Parathyroid adenoma (tissue), 2 donors: ENCODE measurements at regions not wholly inside any gene's neighbourhood (a gene's known extent, or its start where the extent isn't known, plus 50 kb on each side); places are given as distances from the start of the nearest gene placed in this dataset.

Source experiments
- H2AFZ ChIP-seq: fragments of 300-600 bp; sonication (generic); one replicate; pipeline ENCODE4 v1.7.0; 2017; ENCODE audit warnings: antibody characterized with exemption, mild to moderate bottlenecking
- H3K27ac ChIP-seq: fragments of 300-600 bp; sonication (generic); one replicate; pipeline ENCODE4 v1.7.0; 2017
- H3K27me3 ChIP-seq: fragments of 300-600 bp; sonication (generic); one replicate; pipeline ENCODE4 v1.7.0; 2017; ENCODE audit warnings: low read length; ENCODE audit not compliant: control insufficient read depth, insufficient read depth
- H3K36me3 ChIP-seq: fragments of 300-600 bp; sonication (generic); one replicate; pipeline ENCODE4 v1.7.0; 2017; ENCODE audit warnings: low read length; ENCODE audit not compliant: control insufficient read depth, insufficient read depth
- H3K4me1 ChIP-seq: fragments of 300-600 bp; sonication (generic); one replicate; pipeline ENCODE4 v1.7.0; 2017; ENCODE audit warnings: control low read depth
- H3K4me2 ChIP-seq: fragments of 300-600 bp; sonication (generic); one replicate; pipeline ENCODE4 v1.7.0; 2017; ENCODE audit warnings: low read length
- H3K4me3 ChIP-seq: fragments of 300-600 bp; sonication (generic); one replicate; pipeline ENCODE4 v1.7.0; 2017; ENCODE audit warnings: low read depth, low read length
- H3K79me2 ChIP-seq: fragments of 300-600 bp; sonication (generic); one replicate; pipeline ENCODE4 v1.7.0; 2017; ENCODE audit warnings: control low read depth
- H3K9ac ChIP-seq: fragments of 300-600 bp; sonication (generic); one replicate; pipeline ENCODE4 v1.7.0; 2017; ENCODE audit warnings: mild to moderate bottlenecking
- H3K9me3 ChIP-seq: fragments of 300-600 bp; sonication (generic); one replicate; pipeline ENCODE4 v1.7.0; 2017; ENCODE audit warnings: low read length; ENCODE audit not compliant: control insufficient read depth
- TF ChIP-seq, protein P1 (sequence below): fragments of 300-600 bp; sonication (generic); IDR thresholded peaks from one replicate; pipeline ENCODE4 v1.7.0; 2017; ENCODE audit warnings: antibody characterized with exemption, mild to moderate bottlenecking
- donor health status: primary hyperparathyroidism.

DNA sequence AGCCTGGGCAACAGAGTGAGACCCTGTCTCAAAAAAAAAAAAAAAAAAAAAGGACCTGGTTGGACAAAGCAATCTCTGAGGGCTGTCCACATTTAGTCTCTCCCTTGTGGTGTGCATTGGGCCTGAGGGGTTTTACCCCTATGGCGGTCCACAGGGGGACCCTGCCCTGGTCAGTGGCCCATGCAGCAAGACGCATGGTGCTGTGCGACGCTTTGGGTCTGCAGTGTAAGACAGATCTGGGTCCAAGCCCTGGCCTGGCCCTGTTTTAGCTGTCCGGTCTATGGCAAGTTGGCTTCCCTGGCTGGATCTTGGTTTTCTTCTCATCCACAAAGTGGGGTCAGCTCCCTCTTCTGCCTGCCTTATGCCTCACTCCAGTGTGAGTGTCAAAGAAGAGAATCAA is 123.2 kb upstream of the NLRP1 start:
- no peaks in the 10 kb centered on the region for H3K9me3 ChIP-seq
- H3K27me3 ChIP-seq, result peaks cover under 1% of the 10 kb centered on the region
- no peak overlapping the region for H3K27ac ChIP-seq
- H3K4me1 ChIP-seq, result no peaks in the 10 kb centered on the region
- no peaks in the 10 kb centered on the region for H3K79me2 ChIP-seq
- no peaks in the 10 kb centered on the region for H3K36me3 ChIP-seq
- H3K4me2 ChIP-seq, result no peak overlapping the region
- TF ChIP-seq, protein P1, sequence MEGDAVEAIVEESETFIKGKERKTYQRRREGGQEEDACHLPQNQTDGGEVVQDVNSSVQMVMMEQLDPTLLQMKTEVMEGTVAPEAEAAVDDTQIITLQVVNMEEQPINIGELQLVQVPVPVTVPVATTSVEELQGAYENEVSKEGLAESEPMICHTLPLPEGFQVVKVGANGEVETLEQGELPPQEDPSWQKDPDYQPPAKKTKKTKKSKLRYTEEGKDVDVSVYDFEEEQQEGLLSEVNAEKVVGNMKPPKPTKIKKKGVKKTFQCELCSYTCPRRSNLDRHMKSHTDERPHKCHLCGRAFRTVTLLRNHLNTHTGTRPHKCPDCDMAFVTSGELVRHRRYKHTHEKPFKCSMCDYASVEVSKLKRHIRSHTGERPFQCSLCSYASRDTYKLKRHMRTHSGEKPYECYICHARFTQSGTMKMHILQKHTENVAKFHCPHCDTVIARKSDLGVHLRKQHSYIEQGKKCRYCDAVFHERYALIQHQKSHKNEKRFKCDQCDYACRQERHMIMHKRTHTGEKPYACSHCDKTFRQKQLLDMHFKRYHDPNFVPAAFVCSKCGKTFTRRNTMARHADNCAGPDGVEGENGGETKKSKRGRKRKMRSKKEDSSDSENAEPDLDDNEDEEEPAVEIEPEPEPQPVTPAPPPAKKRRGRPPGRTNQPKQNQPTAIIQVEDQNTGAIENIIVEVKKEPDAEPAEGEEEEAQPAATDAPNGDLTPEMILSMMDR, result no peak
- no peak overlapping the region for H3K4me3 ChIP-seq
- no peak overlapping the region for H3K9ac ChIP-seq
- no peak overlapping the region for H2AFZ ChIP-seq

DNA sequence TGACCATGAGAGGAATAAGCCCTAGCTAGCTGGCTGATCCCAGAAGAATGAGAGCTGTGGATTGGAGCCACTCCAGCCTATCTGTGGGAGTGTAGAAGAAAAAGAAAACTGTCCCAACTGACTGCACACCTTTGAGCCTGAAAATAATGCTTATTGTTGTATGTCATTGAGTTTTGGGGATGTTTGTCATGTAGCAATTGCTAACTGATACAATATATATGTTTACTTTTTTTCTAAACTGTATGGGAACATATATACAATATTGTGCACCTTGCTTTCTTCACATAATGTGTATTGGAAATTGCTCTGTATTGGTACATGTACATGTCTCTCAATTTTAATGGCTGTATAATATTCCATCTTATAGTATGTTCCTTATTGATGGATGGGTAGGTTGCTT is 124.0 kb upstream of the NLRP1 start:
- H2AFZ ChIP-seq, result no peak overlapping the region
- TF ChIP-seq, protein P1, result no peak

DNA sequence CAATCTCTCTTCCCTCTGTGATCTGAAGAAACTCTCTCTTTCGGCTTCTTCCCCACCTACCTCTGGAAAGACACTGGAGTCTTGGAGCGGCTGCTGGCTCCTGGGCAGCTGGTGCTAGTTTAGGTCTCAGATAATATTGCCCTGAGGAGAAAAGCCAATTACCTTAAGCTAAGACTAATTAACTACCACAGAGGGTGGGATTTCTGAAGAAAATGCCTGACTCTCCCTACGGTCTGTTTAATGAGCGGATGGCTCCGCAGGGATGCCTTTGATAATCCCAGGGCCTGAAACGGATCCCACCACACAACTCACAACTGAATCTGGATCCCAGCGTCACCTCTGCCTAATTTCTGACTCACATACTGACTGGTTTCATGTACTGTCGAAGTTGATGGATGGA is 127.0 kb upstream of the NLRP1 start:
- H2AFZ ChIP-seq, result no peak overlapping the region
- TF ChIP-seq, protein P1, result no peak
- no peak overlapping the region for H3K27ac ChIP-seq
- H3K9ac ChIP-seq, result no peak overlapping the region
- H3K9me3 ChIP-seq, result no peaks in the 10 kb centered on the region
- H3K4me1 ChIP-seq, result no peaks in the 10 kb centered on the region
- no peak overlapping the region for H3K4me2 ChIP-seq
- H3K79me2 ChIP-seq, result no peaks in the 10 kb centered on the region
- H3K27me3 ChIP-seq, result no peaks in the 10 kb centered on the region
- H3K4me3 ChIP-seq, result no peak overlapping the region
- no peaks in the 10 kb centered on the region for H3K36me3 ChIP-seq

More for the DNA sequence above, 124.0 kb upstream of the NLRP1 start:
- Histone ChIP-seq H3K9me3 (no peaks in the 10 kb centered on the region), H3K27ac (no peak overlapping the region), H3K9ac (no peak overlapping the region), H3K4me1 (no peaks in the 10 kb centered on the region), H3K4me2 (no peak overlapping the region), H3K27me3 (no peaks in the 10 kb centered on the region), H3K36me3 (no peaks in the 10 kb centered on the region), H3K4me3 (no peak overlapping the region), H3K79me2 (no peaks in the 10 kb centered on the region)

DNA sequence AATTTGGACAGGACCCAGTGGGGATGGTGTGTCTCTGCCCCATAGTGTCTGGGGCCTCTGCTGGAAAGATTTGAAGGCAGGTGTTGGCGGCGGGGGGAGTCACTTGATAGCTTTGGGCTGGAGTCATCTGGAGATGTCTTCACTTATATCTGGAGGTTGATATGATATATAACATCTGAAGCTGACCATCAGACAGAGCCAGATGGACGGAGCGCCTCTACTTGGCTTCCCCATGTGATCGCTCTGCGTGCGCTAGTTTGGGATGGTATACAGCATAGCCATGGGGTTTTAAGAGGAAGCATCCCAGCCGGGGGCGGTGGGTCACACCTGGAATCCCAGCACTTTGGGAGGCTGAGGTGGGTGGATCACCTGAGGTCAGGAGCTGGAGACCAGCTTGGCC is 130.7 kb upstream of the NLRP1 start:
- no peak overlapping the region for H3K4me3 ChIP-seq
- H3K9ac ChIP-seq, result no peak overlapping the region
- no peak overlapping the region for H2AFZ ChIP-seq
- no peaks in the 10 kb centered on the region for H3K27me3 ChIP-seq
- H3K4me1 ChIP-seq, result no peaks in the 10 kb centered on the region
- no peak overlapping the region for H3K27ac ChIP-seq
- no peaks in the 10 kb centered on the region for H3K9me3 ChIP-seq
- no peak overlapping the region for H3K4me2 ChIP-seq
- no peaks in the 10 kb centered on the region for H3K79me2 ChIP-seq
- TF ChIP-seq, protein P1, result no peak
- no peaks in the 10 kb centered on the region for H3K36me3 ChIP-seq

DNA sequence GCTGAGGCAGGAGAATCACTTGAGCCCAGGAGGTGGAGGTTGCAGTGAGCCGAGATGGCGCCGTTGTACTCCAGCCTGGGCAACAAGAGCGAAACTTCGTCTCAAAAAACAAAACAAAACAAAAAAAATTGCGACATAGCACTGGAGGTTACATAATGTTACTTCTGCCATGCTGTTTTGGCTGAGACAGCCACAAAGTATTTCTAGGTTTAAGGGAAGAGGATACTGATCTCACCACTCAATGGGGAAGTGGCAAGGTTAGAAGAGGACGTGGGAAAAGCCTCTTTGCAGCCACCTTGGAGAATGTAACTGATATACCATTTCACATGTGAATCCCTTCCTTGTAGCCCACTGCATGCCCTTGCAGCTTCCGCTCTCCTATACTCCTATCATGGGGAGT is 131.2 kb upstream of the NLRP1 start:
- H3K4me1 ChIP-seq, result no peaks in the 10 kb centered on the region
- H3K27me3 ChIP-seq, result no peaks in the 10 kb centered on the region
- H3K4me3 ChIP-seq, result no peak overlapping the region
- H3K79me2 ChIP-seq, result no peaks in the 10 kb centered on the region
- no peak overlapping the region for H3K27ac ChIP-seq
- TF ChIP-seq, protein P1, result no peak
- no peak overlapping the region for H3K4me2 ChIP-seq
- H2AFZ ChIP-seq, result no peak overlapping the region
- H3K9ac ChIP-seq, result no peak overlapping the region
- H3K9me3 ChIP-seq, result no peaks in the 10 kb centered on the region
- H3K36me3 ChIP-seq, result no peaks in the 10 kb centered on the region
